ENCODE measurements at regions not wholly inside any gene's neighbourhood (a gene's known extent, or its start where the extent isn't known, plus 50 kb on each side); places are given as distances from the start of the nearest gene placed in this dataset.

DNA sequence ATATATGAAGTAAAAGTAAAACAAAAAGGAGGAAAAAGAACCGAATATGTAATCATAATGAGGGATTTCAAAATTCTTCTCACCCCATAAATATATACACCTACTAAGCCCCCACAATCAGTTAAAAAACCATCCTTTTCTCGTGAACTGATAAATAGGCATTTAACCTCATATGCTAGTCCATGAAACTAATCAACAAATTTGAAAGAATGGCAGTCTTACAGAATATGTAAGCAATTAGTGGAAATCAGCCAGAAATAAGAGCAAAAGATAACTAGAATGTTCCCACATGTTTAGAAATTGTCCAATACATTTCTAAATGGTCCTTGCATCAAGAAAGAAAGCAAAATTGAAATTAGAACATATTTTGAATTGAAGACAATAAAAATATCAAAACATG, 849.4 kb upstream of the CXADR start:
- H3K4me3 ChIP-seq (ENCODE audit: control insufficient read depth, low read depth, low read length): no peak overlapping the region
- no peak for DNase-seq (ENCODE audit: low read depth)
- TF ChIP-seq, protein P1, sequence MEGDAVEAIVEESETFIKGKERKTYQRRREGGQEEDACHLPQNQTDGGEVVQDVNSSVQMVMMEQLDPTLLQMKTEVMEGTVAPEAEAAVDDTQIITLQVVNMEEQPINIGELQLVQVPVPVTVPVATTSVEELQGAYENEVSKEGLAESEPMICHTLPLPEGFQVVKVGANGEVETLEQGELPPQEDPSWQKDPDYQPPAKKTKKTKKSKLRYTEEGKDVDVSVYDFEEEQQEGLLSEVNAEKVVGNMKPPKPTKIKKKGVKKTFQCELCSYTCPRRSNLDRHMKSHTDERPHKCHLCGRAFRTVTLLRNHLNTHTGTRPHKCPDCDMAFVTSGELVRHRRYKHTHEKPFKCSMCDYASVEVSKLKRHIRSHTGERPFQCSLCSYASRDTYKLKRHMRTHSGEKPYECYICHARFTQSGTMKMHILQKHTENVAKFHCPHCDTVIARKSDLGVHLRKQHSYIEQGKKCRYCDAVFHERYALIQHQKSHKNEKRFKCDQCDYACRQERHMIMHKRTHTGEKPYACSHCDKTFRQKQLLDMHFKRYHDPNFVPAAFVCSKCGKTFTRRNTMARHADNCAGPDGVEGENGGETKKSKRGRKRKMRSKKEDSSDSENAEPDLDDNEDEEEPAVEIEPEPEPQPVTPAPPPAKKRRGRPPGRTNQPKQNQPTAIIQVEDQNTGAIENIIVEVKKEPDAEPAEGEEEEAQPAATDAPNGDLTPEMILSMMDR (conservative IDR thresholded peaks at IDR 0.05; ENCODE audit: control insufficient read depth, insufficient read depth, low read depth, low read length): no peak

DNA sequence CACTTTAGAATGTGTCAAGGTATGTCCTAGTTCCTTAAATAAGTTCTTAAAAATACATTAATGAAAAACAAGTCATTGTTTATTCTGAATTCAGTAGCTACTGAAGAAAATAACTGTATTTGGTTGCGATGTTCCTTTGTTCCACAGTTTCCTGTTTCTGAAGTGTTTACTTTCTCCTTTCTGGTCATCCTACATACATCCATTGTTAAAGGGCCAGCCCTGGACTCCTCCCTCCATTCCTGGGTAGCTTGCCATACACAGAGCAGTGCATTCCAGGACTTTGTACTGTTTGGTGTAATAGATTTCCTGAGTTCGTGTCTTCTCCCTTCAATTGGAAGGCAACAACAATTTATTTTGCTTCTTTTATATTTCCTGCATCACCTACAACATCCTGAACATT, 845.4 kb upstream of the CXADR start:
- DNase-seq (ENCODE audit: low read depth): no peak
- TF ChIP-seq, protein P1 (conservative IDR thresholded peaks at IDR 0.05; ENCODE audit: control insufficient read depth, insufficient read depth, low read depth, low read length): no peak
- no peak overlapping the region for H3K4me3 ChIP-seq (ENCODE audit: control insufficient read depth, low read depth, low read length)

DNA sequence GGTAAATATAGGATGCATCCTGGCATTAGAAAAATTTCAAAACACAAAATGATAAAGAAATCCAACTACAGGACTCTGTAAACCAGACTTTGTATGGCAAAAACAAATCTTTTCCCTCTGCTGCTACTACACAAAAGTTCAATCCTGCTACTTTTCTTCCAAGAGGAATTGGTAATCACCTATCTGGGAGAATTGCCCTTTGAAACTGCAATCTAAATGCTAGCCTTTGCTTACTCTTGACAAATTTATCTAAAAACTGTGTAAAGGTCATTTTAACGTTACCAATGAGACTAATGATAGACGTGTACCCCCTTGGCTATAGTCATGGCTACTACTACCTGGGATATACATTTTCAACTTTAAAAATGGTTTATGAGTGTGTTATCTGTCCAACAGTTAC, 837.9 kb upstream of the CXADR start:
- no peak overlapping the region for H3K4me3 ChIP-seq (ENCODE audit: control insufficient read depth, low read depth, low read length)
- no peak for DNase-seq (ENCODE audit: low read depth)
- TF ChIP-seq, protein P1 (conservative IDR thresholded peaks at IDR 0.05; ENCODE audit: control insufficient read depth, insufficient read depth, low read depth, low read length): no peak

DNA sequence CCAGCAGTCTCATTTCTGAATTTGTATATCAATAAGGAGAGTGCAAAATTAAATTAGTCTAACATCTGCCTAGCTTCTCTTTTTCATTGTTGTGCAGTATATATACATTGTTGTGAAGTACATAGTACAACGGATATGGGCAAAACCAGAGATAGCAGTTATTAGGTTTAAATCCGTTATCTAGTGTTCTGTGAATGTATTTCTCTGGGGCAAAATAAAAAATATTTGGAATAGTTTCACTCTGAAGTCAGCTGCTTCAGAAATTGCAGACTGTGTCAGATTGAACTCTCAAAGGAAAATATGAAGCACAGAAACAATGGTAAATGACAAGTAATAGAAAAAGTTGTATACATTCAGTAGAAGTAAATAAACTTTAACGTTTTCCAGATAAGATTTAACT, 836.5 kb upstream of the CXADR start:
- no peak overlapping the region for H3K4me3 ChIP-seq (ENCODE audit: control insufficient read depth, low read depth, low read length)
- DNase-seq (ENCODE audit: low read depth): no peak
- TF ChIP-seq, protein P1 (conservative IDR thresholded peaks at IDR 0.05; ENCODE audit: control insufficient read depth, insufficient read depth, low read depth, low read length): no peak

DNA sequence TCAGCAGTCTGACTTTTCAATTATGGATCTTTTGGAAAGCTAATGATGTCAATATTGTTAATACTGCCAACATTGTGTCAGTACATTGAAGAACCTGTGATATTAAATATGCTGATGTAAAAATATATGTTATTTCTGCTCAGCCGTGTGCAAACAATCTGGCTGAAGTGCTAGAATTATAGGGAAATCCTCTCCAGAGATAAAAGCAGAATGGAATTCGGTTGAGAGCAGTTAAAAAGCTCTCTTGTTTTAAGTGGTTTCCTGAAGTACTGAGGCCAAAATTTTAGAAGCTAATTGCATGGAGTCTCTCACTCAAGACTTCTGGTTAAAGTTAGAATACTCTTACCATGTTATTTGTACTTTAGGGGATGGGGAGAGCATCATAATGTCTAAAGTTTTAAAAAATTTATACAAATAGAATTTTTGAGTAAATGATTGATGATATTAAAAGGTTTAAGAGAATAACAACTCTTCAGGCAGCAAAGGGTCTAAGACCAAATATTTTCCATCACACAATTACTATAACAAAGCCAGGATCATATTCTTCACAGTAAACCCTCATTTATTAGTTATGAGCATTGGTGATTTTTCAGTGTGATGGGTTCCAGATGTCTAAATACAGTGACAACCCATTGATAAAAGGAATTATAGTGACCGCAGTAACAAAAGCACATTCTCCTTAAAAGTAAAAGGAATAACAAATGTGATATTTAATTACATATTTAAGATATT, 834.2 kb upstream of the CXADR start:
- TF ChIP-seq, protein P1 (conservative IDR thresholded peaks at IDR 0.05; ENCODE audit: control insufficient read depth, insufficient read depth, low read depth, low read length): no peak
- no peak overlapping the region for H3K4me3 ChIP-seq (ENCODE audit: control insufficient read depth, low read depth, low read length)
- DNase-seq (ENCODE audit: low read depth): no peak

DNA sequence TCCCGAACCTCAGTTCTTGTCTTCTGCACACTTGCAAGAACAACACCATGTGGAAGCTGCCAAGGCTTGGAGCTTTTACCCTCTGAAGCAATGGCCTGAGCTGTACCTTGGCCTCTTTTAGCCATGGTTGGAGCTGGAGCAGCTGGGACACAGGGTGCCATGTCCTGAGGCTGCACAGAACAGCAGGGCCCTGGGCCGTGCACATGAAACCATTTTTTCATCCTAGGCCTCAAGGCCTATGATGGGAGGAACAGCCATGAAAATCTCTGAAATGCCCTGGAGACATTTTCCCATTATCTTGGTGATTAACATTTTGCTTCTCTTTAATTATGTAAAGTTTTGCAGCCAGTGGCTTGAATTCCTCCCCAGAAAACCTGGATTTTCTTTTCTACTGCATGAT, 817.8 kb upstream of the CXADR start:
- H3K4me3 ChIP-seq (ENCODE audit: control insufficient read depth, low read depth, low read length): no peak overlapping the region
- DNase-seq (ENCODE audit: low read depth): no peak
- TF ChIP-seq, protein P1 (conservative IDR thresholded peaks at IDR 0.05; ENCODE audit: control insufficient read depth, insufficient read depth, low read depth, low read length): no peak

DNA sequence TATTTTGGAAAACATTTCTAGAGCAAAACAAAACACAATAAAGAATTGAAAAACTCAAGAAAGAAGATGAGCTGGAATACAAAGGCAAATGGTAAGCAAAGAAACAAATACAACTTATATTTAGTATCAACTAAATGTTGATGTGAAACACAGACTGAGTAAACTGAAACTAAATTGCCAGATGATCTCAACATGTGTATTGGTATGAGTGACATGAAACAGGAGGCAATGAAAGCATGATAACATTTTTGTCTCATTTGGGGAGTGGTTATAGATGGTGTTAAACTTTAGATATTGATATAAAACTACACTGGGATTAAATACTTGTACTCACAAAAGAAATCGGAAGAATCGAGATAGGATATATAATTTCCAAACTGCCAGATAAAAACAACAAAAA, 805.6 kb upstream of the CXADR start:
- no peak for DNase-seq (ENCODE audit: low read depth)
- H3K4me3 ChIP-seq (ENCODE audit: control insufficient read depth, low read depth, low read length): no peak overlapping the region
- TF ChIP-seq, protein P1 (conservative IDR thresholded peaks at IDR 0.05; ENCODE audit: control insufficient read depth, insufficient read depth, low read depth, low read length): no peak

Measured in fibroblast of mammary gland (primary cell).